ENCODE measurements at regions not wholly inside any gene's neighbourhood (a gene's known extent, or its start where the extent isn't known, plus 50 kb on each side); places are given as distances from the start of the nearest gene placed in this dataset.
"Not testable (repeated sequence)": the region's sequence is repeated elsewhere in the genome, so short reads cannot be mapped to it uniquely, and the experiment has no call there.

DNA sequence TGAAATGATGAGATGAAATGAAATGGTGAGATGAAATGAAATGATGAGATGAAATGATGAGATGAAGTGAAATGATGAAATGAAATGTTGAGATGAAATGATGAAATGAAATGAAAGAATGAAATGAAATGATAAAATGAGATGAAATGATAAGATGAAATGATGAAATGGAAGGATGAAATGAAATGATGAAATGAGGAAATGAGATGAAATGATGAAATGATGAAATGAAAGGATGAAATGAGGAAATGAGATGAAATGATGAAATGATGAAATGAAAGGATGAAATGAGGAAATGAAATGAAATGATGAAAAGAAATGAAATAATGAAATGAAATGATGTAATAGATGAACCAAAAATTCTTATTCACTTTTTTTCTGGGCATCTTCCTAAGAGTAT is 467.1 kb downstream of the FAM72C start:
- not testable (repeated sequence) for DNase-seq (ENCODE audit: low spot score in 2 of 2); ATAC-seq; H3K4me3 Mint-ChIP-seq; H3K27ac Mint-ChIP-seq
- peaks cover 19% of the 10 kb centered on the region for H3K36me3 Mint-ChIP-seq
- peaks cover 13% of the 10 kb centered on the region for H3K4me1 Mint-ChIP-seq
- H3K9me3 Mint-ChIP-seq = peaks cover 16% of the 10 kb centered on the region

DNA sequence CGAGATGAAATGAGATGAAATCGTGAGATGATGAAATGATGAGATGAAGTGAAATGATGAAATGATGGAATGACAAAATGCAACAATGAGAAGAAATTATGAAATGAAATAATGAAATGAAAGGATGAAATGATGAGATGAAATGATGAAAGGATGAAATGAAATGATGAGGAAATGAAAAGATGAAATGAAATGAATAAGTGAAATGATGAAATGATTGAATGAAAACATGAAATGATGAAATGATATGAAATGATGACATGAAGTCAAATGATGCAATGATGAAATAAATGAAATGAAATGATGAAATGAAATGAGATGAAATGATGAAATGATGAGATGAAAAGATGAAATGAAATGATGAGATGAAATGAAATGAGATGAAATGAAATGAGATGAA is 467.7 kb downstream of the FAM72C start:
- not testable (repeated sequence) for DNase-seq (ENCODE audit: low spot score in 2 of 2); H3K27ac Mint-ChIP-seq; H3K4me3 Mint-ChIP-seq; ATAC-seq
- peaks cover 19% of the 10 kb centered on the region for H3K36me3 Mint-ChIP-seq
- H3K9me3 Mint-ChIP-seq = peaks cover 16% of the 10 kb centered on the region
- H3K4me1 Mint-ChIP-seq = peaks cover 13% of the 10 kb centered on the region

DNA sequence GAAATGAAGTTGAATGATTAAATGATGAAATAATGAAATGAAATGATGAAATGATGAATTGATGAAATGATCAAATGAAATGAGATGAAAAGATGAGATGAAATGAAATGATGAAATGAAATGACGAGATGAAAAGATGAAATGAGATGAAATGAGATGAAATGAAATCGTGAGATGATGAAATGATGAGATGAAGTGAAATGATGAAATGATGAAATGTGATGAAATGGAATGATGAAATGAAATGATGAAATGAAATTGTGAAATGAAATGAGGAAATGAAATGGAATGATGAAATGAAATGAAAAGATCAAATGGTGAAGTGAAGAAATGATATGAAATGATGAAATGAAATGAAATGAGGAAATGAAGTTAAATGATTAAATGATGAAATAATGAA is 468.7 kb downstream of the FAM72C start:
- not testable (repeated sequence) for H3K4me3 Mint-ChIP-seq; ATAC-seq; DNase-seq (ENCODE audit: low spot score in 2 of 2); H3K27ac Mint-ChIP-seq
- peaks cover 13% of the 10 kb centered on the region for H3K4me1 Mint-ChIP-seq
- peaks cover 19% of the 10 kb centered on the region for H3K36me3 Mint-ChIP-seq
- peaks cover 16% of the 10 kb centered on the region for H3K9me3 Mint-ChIP-seq

DNA sequence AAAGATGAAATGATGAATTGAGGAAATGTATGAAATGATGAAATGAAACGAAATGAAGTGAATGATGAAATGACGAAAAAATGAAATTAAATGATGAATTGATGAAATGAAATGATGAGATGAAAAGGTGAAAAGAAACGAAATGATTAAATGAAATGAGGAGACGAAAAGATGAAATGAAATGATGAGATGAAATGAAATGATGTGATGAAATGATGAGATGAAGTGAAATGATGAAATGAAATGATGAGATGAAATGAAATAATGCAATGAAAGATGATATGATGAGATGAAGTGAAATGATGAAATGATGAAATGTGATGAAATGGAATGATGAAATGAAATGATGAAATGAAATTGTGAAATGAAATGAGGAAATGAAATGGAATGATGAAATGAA is 469.7 kb downstream of the FAM72C start:
- peaks cover 13% of the 10 kb centered on the region for H3K4me1 Mint-ChIP-seq
- ATAC-seq; DNase-seq (ENCODE audit: low spot score in 2 of 2); H3K4me3 Mint-ChIP-seq; H3K27ac Mint-ChIP-seq: not testable (repeated sequence)
- H3K9me3 Mint-ChIP-seq = peaks cover 16% of the 10 kb centered on the region
- peaks cover 19% of the 10 kb centered on the region for H3K36me3 Mint-ChIP-seq

DNA sequence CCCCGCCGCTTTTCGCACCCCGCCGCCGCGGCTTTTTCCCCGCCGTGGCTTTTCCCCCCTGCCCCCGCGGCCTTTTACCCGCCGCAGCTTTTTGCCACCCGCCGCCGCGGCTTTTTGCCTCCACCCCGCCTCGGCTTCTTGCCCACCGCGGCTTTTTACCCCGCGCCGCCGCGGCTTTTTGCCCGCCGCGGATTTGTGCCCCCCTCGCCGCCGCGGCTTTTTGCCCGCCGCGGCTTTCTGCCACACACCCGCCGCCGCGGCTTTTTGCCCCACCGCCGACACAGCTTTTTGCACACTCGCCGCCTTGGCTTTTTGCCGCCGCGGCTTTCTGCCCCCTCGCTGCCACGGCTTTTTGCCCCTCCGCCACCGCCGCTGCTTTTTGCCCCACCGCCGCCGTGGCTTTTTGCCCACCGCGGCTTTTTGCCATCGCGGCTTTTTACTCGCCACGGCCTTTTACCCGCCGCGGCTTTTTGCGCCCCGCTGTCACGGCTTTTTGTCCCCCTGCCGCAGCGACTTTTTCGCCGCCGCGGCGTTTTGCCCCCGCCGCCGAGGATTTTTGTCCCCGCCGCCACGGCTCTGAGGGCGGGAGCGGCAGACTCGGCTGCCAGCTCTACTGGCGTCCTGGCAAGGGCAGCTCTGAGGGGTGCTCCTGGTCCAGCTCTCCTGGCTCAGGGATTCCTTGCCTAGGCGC is 473.6 kb downstream of the FAM72C start:
- H3K27ac Mint-ChIP-seq; DNase-seq (ENCODE audit: low spot score in 2 of 2); ATAC-seq: not testable (repeated sequence)
- Mint-ChIP-seq H3K4me3 (peak overlapping the region; percentile 36), H3K36me3 (peaks cover 18% of the 10 kb centered on the region), H3K9me3 (peaks cover 11% of the 10 kb centered on the region), H3K4me1 (peaks cover 13% of the 10 kb centered on the region)

DNA sequence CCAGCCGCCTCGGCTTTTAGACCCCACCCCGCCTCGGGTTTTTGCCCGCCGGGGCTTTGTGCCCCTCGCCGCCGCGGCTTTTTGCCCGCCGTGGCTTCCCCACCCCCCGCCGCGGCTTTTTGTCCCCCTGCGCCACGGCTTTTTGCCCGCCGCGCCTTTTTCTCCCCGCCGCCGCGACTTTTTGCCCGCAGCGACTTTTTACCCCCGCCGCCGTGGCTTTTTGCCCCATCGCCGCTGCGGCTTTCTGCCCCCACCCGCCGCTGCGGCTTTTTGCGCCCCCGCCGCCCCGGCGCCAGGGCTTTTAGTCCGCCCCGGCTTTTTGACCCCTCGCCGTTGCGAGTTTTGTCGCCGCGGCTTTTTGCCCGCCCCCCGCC is 474.4 kb downstream of the FAM72C start:
- Mint-ChIP-seq H3K36me3 (peaks cover 10% of the 10 kb centered on the region), H3K4me3 (no peak overlapping the region), H3K9me3 (peaks cover 3% of the 10 kb centered on the region), H3K27ac (no peak overlapping the region), H3K4me1 (peaks cover 6% of the 10 kb centered on the region)
- no peak for DNase-seq (ENCODE audit: low spot score in 2 of 2)
- ATAC-seq = no peak

DNA sequence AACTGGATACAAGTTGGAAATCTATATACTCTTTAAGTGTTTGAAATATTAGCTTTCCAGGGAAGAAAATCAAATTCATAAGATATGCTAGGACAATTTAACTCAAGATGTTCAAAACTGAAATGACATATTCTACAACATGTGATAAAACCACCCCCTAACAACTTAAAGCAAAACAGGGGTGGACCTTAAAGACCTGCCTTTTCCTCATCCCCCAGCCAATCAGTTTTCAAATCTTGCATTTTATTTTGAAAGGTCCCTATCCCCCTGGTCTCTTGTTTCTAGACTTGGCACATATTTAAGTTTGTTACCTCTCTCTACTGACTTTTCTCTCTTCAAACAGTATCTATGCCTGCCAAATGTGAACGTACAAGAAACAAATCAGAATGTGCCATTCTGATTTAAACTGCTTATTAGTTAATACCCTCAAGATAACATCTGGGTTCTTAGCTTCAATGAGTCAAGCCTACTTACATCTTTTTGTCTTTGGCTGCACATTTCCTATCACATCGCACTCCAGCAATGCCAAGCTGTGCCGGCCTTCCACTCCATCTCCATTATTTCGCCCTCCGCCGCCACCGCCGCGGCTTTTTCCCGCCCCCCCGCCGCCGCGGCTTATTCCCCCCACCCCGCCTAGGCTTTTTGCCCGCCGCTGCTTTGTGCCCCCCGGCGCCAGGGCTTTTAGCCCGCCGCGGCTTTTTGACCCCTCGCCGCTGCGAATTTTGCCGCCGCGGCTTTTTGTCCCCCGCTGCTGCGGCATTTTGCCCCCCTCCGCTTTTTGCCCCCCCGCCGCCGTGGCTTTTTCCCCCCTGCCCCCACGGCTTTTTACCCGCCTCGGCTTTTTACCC is 475.0 kb downstream of the FAM72C start:
- H3K4me1 Mint-ChIP-seq; ATAC-seq; DNase-seq (ENCODE audit: low spot score in 2 of 2); H3K9me3 Mint-ChIP-seq; H3K36me3 Mint-ChIP-seq; H3K27ac Mint-ChIP-seq; H3K4me3 Mint-ChIP-seq: not testable (repeated sequence)
